HCT116 (cell line): ENCODE measurements at regions not wholly inside any gene's neighbourhood (a gene's known extent, or its start where the extent isn't known, plus 50 kb on each side); places are given as distances from the start of the nearest gene placed in this dataset.

ENCODE experiments used
- ATAC-seq: fragments of 200-7000 bp; cut with Tn5 transposase; 2 replicates; pipeline ENCODE4 v1.9.1; 2020; ENCODE audit warnings: mild to moderate bottlenecking, moderate library complexity
- BruUV-seq: library from RNA; stranded (reverse); fragments of 400-500 nt; replicated peaks from 2 replicates; lab custom pipeline; 2021; lab: Mats Ljungman, UMichigan
- CTCF ChIA-PET: fragments of 300-600 bp; sonication (Branson Sonifier 250); formaldehyde crosslinking; loops from one replicate; lab custom pipeline; 2021; ENCODE audit warnings: antibody characterized with exemption; lab: Charles Lee
- POLR2A ChIA-PET: fragments of 300-600, 350-600 bp; sonication (Branson Sonifier 250); formaldehyde crosslinking; loops from one replicate; lab custom pipeline; 2021; ENCODE audit warnings: antibody characterized with exemption; lab: Charles Lee
- RAD21 ChIA-PET, 2 experiments: fragments of 300-600 bp; sonication (Branson Sonifier 250); formaldehyde crosslinking; loops; one replicate each; lab custom pipeline; 2023; ENCODE audit warnings: low total read pairs in 2 of 2; ENCODE audit not compliant: uncharacterized antibody in 2 of 2, unreplicated experiment in 2 of 2, low non-redundant PET in 1 of 2; lab: Charles Lee
- DNase-seq: peaks from one replicate; pipeline ENCODE4 v3.0.0-alpha.2; 2010; ENCODE audit warnings: low read depth, low spot score
- H2AFZ ChIP-seq: fragments of 200-600 bp; shearing (Covaris generic), sonication (generic); 2 replicates; pipeline ENCODE4 v1.6.1; 2017; ENCODE audit warnings: low read depth, mixed run types, mixed read lengths, antibody characterized with exemption, low read length; ENCODE audit not compliant: poor library complexity, severe bottlenecking
- H3K27ac ChIP-seq: 2 replicates; pipeline ENCODE4 v1.5.1; 2012; ENCODE audit warnings: low read depth, low read length
- H3K27me3 ChIP-seq: fragments of 200-600 bp; sonication (generic); 2 replicates; pipeline ENCODE4 v1.6.1; 2016; ENCODE audit warnings: mixed run types, low read length, mixed read lengths; ENCODE audit not compliant: insufficient read depth
- H3K36me3 ChIP-seq, 2 experiments: fragments of 200-500 bp in 1 of 2; fragments of 200-600 bp in 1 of 2; sonication (Bioruptor generic) in 1 of 2; sonication (generic) in 1 of 2; 2 replicates each; pipeline versions ENCODE4 v1.5.1 to v1.6.1; 2014 to 2016; ENCODE audit warnings: low read length in 2 of 2, inconsistent platforms in 1 of 2, mixed read lengths in 1 of 2, mixed run types in 1 of 2; ENCODE audit not compliant: insufficient read depth in 2 of 2, control insufficient read depth in 1 of 2
- H3K4me1 ChIP-seq, 2 experiments: fragments of 200-600 bp in 1 of 2; sonication (generic) in 1 of 2; 2 replicates each; pipeline versions ENCODE4 v1.5.1 to v1.6.1; 2012 to 2017; ENCODE audit warnings: low read length in 2 of 2, inconsistent platforms in 1 of 2, mild to moderate bottlenecking in 1 of 2, mixed read lengths in 1 of 2, mixed run types in 1 of 2, moderate library complexity in 1 of 2; ENCODE audit not compliant: insufficient read depth in 2 of 2, control insufficient read depth in 1 of 2
- H3K4me2 ChIP-seq: fragments of 200-600 bp; sonication (generic); 2 replicates; pipeline ENCODE4 v1.6.1; 2017; ENCODE audit warnings: mixed run types, low read length, mixed read lengths
- H3K4me3 ChIP-seq, 2 experiments: fragments of 200-600 bp in 1 of 2; sonication (generic) in 1 of 2; replicated peaks in 1 of 2; 2 replicates each; pipeline ENCODE4 v1.5.1; 2011 to 2016; ENCODE audit warnings: low read length in 2 of 2, control low read depth in 1 of 2, low read depth in 1 of 2, mild to moderate bottlenecking in 1 of 2, mixed read lengths in 1 of 2, mixed run types in 1 of 2
- H3K79me2 ChIP-seq: fragments of 200-600 bp; sonication (generic); 2 replicates; pipeline ENCODE4 v1.6.1; 2017; ENCODE audit warnings: mild to moderate bottlenecking, mixed run types, low read length, moderate library complexity, mixed read lengths; ENCODE audit not compliant: insufficient read depth
- H3K9ac ChIP-seq: fragments of 200-600 bp; sonication (generic); 2 replicates; pipeline ENCODE4 v1.6.1; 2016; ENCODE audit warnings: low read length, mixed read lengths
- H3K9me2 ChIP-seq: fragments of 200-600 bp; sonication (generic), shearing (Covaris generic); 2 replicates; pipeline ENCODE4 v1.6.1; 2017; ENCODE audit warnings: mixed run types, mild to moderate bottlenecking, moderate library complexity; ENCODE audit not compliant: insufficient read depth
- H3K9me3 ChIP-seq, 2 experiments: fragments of 200-500 bp in 1 of 2; fragments of 200-600 bp in 1 of 2; sonication (Bioruptor generic) in 1 of 2; sonication (generic) in 1 of 2; 2 replicates each; pipeline ENCODE4 v1.6.1; 2014 to 2017; ENCODE audit warnings: low read length in 2 of 2, mixed read lengths in 2 of 2, inconsistent platforms in 1 of 2, low read depth in 1 of 2, mild to moderate bottlenecking in 1 of 2, mixed run types in 1 of 2, moderate library complexity in 1 of 2; ENCODE audit not compliant: control insufficient read depth in 1 of 2, insufficient read depth in 1 of 2
- H4K20me1 ChIP-seq: fragments of 200-600 bp; sonication (generic), shearing (Covaris generic); 2 replicates; pipeline ENCODE4 v1.6.1; 2017; ENCODE audit warnings: mixed run types, mild to moderate bottlenecking, moderate library complexity; ENCODE audit not compliant: insufficient read depth
- ATF3 ChIP-seq: IDR thresholded peaks from 2 replicates; pipeline ENCODE4 v1.6.1; 2012
- EGR1 ChIP-seq: IDR thresholded peaks from 2 replicates; pipeline ENCODE4 v1.6.1; 2012; ENCODE audit warnings: low read depth
- ELF1 ChIP-seq: IDR thresholded peaks from 2 replicates; pipeline ENCODE4 v1.6.1; 2012; ENCODE audit warnings: low read depth, borderline replicate concordance
- EZH2phosphoT487 ChIP-seq: fragments of 200-600 bp; IDR thresholded peaks from 2 replicates; pipeline ENCODE4 v1.6.1; 2018; ENCODE audit warnings: antibody characterized with exemption, borderline replicate concordance
- JUND ChIP-seq: IDR thresholded peaks from 2 replicates; pipeline ENCODE4 v1.6.1; 2012
- POLR2A ChIP-seq: IDR thresholded peaks from 2 replicates; pipeline ENCODE4 v1.7.0; 2011; ENCODE audit warnings: borderline replicate concordance; ENCODE audit not compliant: insufficient read depth, insufficient read length; ENCODE audit errors: extremely low read depth
- REST ChIP-seq: IDR thresholded peaks from 2 replicates; pipeline ENCODE4 v1.6.1; 2012; ENCODE audit warnings: low read depth
- SP1 ChIP-seq: IDR thresholded peaks from 2 replicates; pipeline ENCODE4 v1.6.1; 2012; ENCODE audit warnings: low read depth
- SRF ChIP-seq: IDR thresholded peaks from 2 replicates; pipeline ENCODE4 v1.6.1; 2012; ENCODE audit warnings: low read depth
- YY1 ChIP-seq: IDR thresholded peaks from 2 replicates; pipeline ENCODE4 v1.6.1; 2011; ENCODE audit warnings: low read length, low read depth, moderate library complexity, mild to moderate bottlenecking; ENCODE audit not compliant: insufficient replicate concordance; ENCODE audit errors: extremely low read depth
- intact Hi-C: fragments of 100-400 bp; cut with micrococcal nuclease; formaldehyde crosslinking; loops from 2 replicates; pipeline ENCODE4 v1.10.0; 2022
- TF ChIP-seq, protein P1 (sequence below): IDR thresholded peaks from 2 replicates; pipeline ENCODE4 v1.6.1; 2012

GRCh38 chr13:40442231-40442630, 224.2 kb downstream of the FOXO1 start:
- DNase-seq (no peak), ATAC-seq (no peak)
- no peaks in the 10 kb centered on the region for H4K20me1 ChIP-seq
- intact Hi-C loops: no loop called here
- H3K4me3 ChIP-seq: no peak overlapping the region
- ChIA-PET POLR2A (no interaction called here), CTCF (no interaction called here), RAD21 (no interaction called here)
- H3K4me1 ChIP-seq: peaks cover 0 to 7% of the 10 kb centered on the region in 2 experiments; a peak in 1 of 4 replicates
- H3K27me3 ChIP-seq: no peaks in the 10 kb centered on the region
- H3K27ac ChIP-seq: no peak overlapping the region
- no peaks in the 10 kb centered on the region for H3K36me3 ChIP-seq
- no peak overlapping the region for H3K4me2 ChIP-seq
- no peaks in the 10 kb centered on the region for H3K79me2 ChIP-seq
- TF ChIP-seq SRF: no peak
- TF ChIP-seq REST: no peak
- no peak for TF ChIP-seq EZH2phosphoT487
- no peak for TF ChIP-seq POLR2A
- TF ChIP-seq, protein P1, sequence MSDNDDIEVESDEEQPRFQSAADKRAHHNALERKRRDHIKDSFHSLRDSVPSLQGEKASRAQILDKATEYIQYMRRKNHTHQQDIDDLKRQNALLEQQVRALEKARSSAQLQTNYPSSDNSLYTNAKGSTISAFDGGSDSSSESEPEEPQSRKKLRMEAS: no peak
- no peak for TF ChIP-seq YY1
- TF ChIP-seq EGR1: no peak
- no peak for TF ChIP-seq SP1
- no peak for TF ChIP-seq ATF3
- no peak for TF ChIP-seq ELF1
- TF ChIP-seq JUND: no peak
- no peak overlapping the region for H2AFZ ChIP-seq
- no peaks in the 10 kb centered on the region for H3K9me2 ChIP-seq
- H3K9me3 ChIP-seq: no peaks in the 10 kb centered on the region
- H3K9ac ChIP-seq: no peak overlapping the region
- no TSS peak for BruUV-seq
